ENCODE measurements at regions not wholly inside any gene's neighbourhood (a gene's known extent, or its start where the extent isn't known, plus 50 kb on each side); places are given as distances from the start of the nearest gene placed in this dataset.
A peak's percentile ranks its signal among the peaks of the same experiment; 100 is the strongest.
"Not testable (repeated sequence)": the region's sequence is repeated elsewhere in the genome, so short reads cannot be mapped to it uniquely, and the experiment has no call there.

DNA sequence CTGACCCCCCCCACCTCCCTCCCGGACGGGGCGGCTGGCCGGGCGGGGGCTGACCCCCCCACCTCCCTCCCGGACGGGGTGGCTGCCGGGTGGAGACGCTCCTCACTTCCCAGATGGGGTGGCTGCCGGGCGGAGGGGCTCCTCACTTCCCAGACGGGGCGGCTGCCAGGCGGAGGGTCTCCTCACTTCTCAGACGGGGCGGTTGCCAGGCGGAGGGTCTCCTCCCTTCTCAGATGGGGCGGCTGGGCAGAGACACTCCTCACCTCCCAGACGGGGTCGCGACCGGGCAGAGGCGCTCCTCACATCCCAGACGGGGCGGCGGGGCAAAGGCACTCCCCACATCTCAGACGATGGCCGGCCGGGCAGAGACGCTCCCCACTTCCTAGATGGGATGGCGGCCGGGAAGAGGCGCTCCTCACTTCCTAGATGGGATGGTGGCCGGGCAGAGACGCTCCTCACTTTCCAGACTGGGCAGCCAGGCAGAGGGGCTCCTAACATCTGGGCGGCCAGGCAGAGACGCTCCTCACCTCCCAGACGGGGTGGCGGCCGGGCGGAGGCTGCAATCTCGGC, 597.6 kb downstream of the ZEB2 start:
- DNase-seq (ENCODE audit: low spot score), result not testable (repeated sequence)

GRCh38 chr2:143918465-143918989, 601.4 kb downstream of the ZEB2 start:
- DNase-seq (ENCODE audit: low spot score), result no peak

DNA sequence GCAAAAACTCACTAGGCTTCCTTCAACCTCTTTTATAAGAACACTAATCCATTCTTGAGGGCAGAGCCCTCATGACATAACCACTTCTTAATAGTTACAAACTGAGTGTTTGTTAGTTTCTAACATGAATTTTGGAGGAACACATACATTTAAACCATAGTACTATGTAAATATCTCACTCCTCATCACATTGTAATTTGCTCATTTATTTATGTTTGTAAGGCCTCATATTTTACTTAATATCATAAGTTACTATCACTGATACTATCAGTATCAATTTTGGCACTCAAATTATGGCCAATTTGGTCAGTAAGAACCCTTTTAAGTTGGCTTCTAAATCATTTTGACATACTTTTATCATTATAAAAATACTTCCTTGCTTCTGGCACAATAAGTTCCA, 603.1 kb downstream of the ZEB2 start:
- DNase-seq (ENCODE audit: low spot score), result no peak

DNA sequence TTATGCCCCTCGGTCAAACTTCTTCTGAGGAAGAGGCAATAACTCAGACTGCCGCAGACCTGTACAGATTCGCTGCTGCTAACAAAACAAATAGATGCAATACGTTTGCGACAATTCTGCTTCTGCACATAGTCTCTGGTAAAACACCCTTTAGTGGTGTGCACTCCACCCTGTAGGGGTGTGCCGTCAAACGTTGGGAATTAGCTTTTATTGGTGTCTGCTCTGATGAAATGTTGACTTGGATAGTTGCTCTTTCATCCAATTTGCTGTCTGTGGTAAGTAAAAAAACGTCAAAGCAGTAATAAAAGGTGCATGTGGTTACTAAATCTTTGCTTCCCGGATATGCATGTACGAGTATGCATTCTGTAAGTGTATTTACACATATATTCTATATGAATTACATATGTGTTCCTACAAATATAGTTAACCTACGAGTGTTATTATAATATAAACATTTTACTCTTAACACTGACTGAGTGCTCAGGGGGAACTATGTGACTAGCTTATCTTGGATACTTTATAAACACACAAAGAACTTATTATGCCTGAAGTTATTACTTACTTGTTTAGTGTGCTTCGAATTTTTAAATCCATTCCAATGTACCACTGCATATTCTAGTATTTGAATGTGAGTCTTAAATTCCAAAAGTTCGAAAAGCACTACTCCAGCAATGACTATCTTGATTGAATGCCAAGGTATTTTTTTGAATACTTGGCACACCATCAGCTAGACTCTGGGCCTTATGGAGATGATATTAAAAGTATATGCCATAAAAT, 610.2 kb downstream of the ZEB2 start:
- peak; percentile 8 for DNase-seq (ENCODE audit: low spot score)

DNA sequence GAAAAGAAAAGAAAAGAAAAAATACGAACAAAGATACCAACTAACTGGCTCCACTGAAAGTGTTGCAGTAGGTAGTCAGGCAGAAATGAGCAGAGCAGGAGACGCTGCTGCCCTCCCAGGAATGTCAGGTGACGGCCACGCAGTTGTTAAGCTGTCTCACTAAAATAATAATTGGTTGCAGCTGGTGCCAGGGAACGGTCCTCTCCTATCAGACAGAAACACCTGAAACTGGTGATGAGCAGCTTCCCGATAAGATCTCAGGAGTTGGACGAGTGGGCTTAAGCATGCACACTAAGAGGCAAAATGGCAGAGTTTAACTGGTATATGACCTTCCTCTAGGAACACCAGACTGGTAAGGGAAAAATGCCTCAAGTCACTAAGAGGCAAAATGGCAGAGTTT, 611.1 kb downstream of the ZEB2 start:
- no peak for DNase-seq (ENCODE audit: low spot score)

GRCh38 chr2:143907801-143908200, 612.1 kb downstream of the ZEB2 start:
- DNase-seq (ENCODE audit: low spot score), result no peak

- no peak for DNase-seq (ENCODE audit: low spot score)
Observed at GRCh38 chr2:143906850-143907249, 613.1 kb downstream of the ZEB2 start.

DNA sequence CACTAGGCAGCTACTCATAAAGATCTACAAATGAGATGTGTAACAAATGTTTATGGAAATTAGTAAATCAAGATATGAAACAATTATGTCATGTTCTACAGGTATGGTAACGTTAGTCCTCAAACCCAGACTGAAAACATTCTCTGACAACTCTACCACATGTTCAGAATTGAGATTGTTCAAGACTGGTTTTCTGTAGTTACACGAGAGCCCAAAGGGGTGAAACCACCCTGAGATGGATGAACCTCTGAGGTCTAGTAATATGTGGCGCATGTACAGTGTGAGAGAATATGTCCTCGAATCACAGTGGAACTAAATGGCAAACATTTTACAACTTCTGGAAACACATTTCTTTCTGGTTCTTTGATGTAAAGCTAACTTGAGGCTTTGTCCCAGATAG, 614.3 kb downstream of the ZEB2 start:
- no peak for DNase-seq (ENCODE audit: low spot score)

GRCh38 chr2:143903172-143903856, 616.6 kb downstream of the ZEB2 start:
- no peak for DNase-seq (ENCODE audit: low spot score)

DNA sequence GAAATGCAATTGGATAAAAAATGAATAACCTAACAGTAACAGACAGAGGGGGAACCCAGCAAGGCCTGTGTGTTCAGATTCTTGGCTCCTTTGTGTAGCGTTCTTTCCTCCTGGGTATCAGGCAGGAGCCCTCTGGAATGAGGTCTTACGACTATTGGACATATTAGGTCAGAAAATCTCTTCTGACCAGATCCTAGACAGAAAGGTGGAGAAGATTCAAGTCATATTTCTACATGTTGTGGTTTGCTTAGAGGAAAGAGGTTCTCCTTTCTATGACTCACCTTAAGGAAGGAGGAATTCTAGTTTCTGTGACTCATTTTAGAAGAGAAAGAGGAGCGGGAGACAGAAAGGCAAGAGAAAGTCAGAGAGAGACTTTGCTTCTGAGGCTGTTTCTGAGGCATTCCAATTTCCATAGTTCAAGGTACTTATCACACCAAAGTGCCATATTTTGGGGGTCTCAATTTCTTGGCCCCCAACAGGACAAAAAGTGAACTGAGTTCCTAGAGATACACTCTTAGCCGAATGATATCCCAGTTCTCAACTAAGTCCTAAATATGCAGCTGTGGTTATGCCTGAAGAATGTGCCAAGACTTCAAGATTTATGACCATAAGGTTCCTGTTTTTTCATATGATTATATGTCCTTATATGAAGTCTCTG, 618.6 kb downstream of the ZEB2 start:
- no peak for DNase-seq (ENCODE audit: low spot score)

DNA sequence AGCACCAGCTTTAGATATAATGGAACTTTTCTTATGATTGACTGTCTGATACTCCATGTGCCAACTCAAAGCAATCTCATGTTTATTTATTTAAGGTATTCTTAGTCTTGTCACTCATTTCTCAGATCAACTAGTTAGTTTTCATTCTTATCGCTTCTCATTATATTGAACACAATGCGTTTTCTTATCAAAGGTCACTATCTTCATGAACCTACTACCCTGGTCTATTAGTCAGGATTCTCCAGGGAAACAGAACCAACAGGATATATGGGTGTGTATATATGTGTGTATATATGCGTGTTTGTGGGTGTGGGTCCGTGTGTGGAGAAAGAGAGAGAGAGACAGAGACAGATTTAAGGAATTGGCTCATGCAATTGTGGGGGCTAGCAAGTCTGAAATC, 619.9 kb downstream of the ZEB2 start:
- DNase-seq (ENCODE audit: low spot score), result no peak

- DNase-seq (ENCODE audit: low spot score), result no peak
Observed at GRCh38 chr2:143893371-143893770, 626.5 kb downstream of the ZEB2 start.

DNA sequence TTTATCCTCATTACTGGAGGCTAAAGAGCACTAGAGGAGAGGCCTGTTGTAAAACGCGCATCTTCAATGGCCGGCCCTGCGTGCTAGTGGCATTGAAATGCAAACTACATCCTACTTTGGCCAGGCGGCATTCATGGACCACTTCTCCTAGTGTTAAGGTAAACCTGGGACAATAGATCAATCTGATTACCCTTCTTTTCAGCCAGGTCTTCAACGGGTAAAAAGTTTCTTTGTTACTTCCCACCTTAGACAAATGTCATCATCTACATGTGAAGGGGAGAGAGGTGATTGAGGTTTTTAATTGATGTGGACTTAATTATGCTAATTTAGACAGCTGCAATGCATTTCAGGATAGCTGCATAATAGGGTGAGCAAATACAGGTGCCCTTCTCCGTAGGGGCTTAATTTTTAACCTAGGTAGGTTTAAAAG, 628.0 kb downstream of the ZEB2 start:
- DNase-seq (ENCODE audit: low spot score), result no peak

GRCh38 chr2:143890798-143891197, 629.1 kb downstream of the ZEB2 start:
- no peak for DNase-seq (ENCODE audit: low spot score)

DNA sequence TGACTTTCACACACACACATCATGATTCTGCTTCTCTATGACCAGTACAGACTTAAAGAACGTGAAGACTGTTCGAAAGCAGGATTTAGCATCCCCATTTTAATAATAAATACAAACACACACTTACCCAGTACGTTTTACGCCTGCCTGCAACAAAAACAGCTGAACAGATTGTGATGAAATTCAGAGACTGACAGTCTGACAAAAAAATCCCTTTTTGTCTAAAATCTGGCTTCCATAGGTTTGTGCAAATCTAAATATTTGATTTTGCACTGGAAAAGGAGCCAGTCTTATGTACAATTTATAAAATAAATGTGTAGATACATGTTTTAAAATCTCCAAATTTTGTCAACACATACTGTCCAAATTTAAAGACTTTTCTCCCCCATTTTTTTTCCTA, 630.7 kb downstream of the ZEB2 start:
- DNase-seq (ENCODE audit: low spot score), result no peak

DNA sequence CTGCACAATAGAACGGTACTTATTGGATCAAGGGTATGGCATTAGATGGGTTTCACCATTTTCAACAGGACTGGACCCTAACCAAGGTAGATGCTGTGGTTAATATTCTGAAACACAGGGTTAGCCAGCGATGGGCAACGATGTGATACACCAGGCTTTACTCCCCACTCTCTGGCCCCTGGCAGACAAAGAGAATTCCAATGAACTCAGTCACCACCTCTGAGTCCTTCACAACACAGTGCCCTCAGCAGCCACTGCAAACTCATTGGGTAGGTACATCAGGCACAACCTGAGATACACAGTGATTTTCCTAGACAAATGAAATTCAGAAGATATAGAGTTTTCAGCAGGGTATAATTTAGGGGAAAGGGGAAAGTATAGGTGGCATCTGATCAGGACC, 634.5 kb downstream of the ZEB2 start:
- no peak for DNase-seq (ENCODE audit: low spot score)

DNA sequence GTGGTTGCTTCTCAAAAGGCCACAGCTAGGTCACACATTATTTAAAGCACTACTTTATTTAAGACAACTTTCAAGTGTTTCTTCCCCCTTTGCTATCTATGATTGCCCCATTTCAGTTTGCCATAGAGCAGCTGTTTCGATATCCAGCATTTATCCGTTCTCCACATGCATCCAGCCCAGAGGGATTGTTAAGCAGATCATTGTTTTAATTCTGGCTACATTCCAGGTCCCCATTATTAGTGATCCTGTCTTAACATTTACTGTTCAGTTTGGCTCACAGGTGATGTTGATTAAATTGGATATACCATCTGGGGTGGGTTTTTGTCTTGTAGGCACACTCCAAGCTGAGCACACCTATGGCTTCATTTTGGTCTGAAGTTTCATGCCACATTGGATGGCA, 638.7 kb downstream of the ZEB2 start:
- no peak for DNase-seq (ENCODE audit: low spot score)

DNA sequence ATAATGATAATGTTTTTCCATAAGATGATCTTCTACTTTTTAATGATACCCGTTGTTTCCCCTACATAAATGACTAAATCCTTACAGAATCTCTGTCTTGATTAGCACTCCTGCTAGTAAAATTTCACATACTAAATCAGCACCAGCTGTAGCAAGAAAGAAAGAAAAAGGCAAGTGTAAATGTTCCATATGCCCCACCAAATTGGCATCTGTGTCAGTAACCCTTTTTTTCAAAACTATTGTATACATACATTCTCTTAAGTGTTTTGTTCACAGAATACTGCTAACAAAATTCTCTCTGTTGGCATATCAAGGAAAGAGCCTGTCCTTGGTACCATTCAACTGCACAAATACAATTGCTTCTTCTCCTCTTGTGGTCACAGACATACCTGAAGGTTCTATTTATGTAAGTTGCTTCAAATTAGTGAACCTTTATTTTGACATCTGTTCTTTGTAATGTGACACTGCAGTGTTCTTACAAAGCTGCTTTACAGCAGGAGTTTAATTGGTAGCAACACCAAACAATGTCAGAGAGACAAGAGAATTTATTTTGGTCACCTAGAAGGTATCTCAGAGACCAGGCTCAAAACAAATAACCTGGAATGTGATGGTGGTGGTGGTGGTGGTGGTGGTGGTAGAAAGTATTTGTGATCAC, 641.9 kb downstream of the ZEB2 start:
- DNase-seq (ENCODE audit: low spot score), result no peak

GRCh38 chr2:143877056-143877455, 642.9 kb downstream of the ZEB2 start:
- no peak for DNase-seq (ENCODE audit: low spot score)

GRCh38 chr2:143875295-143876233, 644.4 kb downstream of the ZEB2 start:
- DNase-seq (ENCODE audit: low spot score), result no peak

GRCh38 chr2:143873886-143874285, 646.0 kb downstream of the ZEB2 start:
- no peak for DNase-seq (ENCODE audit: low spot score)
